SH-SY5Y (cell line): ENCODE measurements at regions not wholly inside any gene's neighbourhood (a gene's known extent, or its start where the extent isn't known, plus 50 kb on each side); places are given as distances from the start of the nearest gene placed in this dataset.

Experiments
- GATA2 ChIP-seq: IDR thresholded peaks from 2 replicates; pipeline ENCODE4 v1.6.1; 2011; ENCODE audit warnings: mild to moderate bottlenecking, low read depth, low read length
- GATA3 ChIP-seq: IDR thresholded peaks from 2 replicates; pipeline ENCODE4 v1.6.1; 2011; ENCODE audit warnings: low read depth, mild to moderate bottlenecking, low read length, moderate library complexity

- no peak for TF ChIP-seq GATA3
- no peak for TF ChIP-seq GATA2
Observed at GRCh38 chr4:163613383-163613782, 118.9 kb downstream of the TMA16 start.
